Common myeloid progenitor, CD34-positive (primary cell): ENCODE measurements at regions not wholly inside any gene's neighbourhood (a gene's known extent, or its start where the extent isn't known, plus 50 kb on each side); places are given as distances from the start of the nearest gene placed in this dataset.

Experiments
- CTCF ChIA-PET: fragments of 350-600 bp; sonication (Branson Sonifier 250); formaldehyde crosslinking; loops from one replicate; lab custom pipeline; 2021; ENCODE audit warnings: antibody characterized with exemption; lab: Charles Lee
- POLR2A ChIA-PET: fragments of 350-600 bp; sonication (Branson Sonifier 250); formaldehyde crosslinking; loops from one replicate; lab custom pipeline; 2021; ENCODE audit warnings: antibody characterized with exemption; lab: Charles Lee
- DNase-seq, 3 donors: peaks; one replicate each; pipeline versions ENCODE4 v3.0.0 to v3.0.0-alpha.2; 2013
- H3K27ac ChIP-seq, 2 experiments: 1 replicate in 1 of 2; 2 replicates in 1 of 2; pipeline ENCODE4 v1.7.0; 2013; ENCODE audit warnings: inconsistent platforms in 2 of 2, low read length in 2 of 2, mild to moderate bottlenecking in 2 of 2, low read depth in 1 of 2, moderate library complexity in 1 of 2; ENCODE audit not compliant: severe bottlenecking in 2 of 2, insufficient read depth in 1 of 2, poor library complexity in 1 of 2
- H3K27me3 ChIP-seq, 5 experiments: replicated peaks in 2 of 5; 1 replicate in 3 of 5; 2 replicates in 2 of 5; pipeline versions ENCODE4 v1.6.1 to v1.7.0; 2013; ENCODE audit warnings: low read length in 4 of 5, mild to moderate bottlenecking in 2 of 5, moderate library complexity in 2 of 5, inconsistent platforms in 1 of 5; ENCODE audit not compliant: insufficient read depth in 5 of 5, control insufficient read depth in 4 of 5
- H3K36me3 ChIP-seq, 4 experiments: 1 replicate in 2 of 4; 2 replicates in 2 of 4; pipeline versions ENCODE4 v1.6.1 to v1.7.0; 2013; ENCODE audit warnings: low read length in 3 of 4, control low read depth in 1 of 4, mild to moderate bottlenecking in 1 of 4; ENCODE audit not compliant: control insufficient read depth in 4 of 4, insufficient read depth in 4 of 4
- H3K4me1 ChIP-seq, 4 experiments: 1 replicate in 3 of 4; 2 replicates in 1 of 4; pipeline versions ENCODE4 v1.6.1 to v1.7.1; 2013; ENCODE audit warnings: low read length in 3 of 4, mild to moderate bottlenecking in 3 of 4, control low read depth in 1 of 4, inconsistent platforms in 1 of 4, moderate library complexity in 1 of 4; ENCODE audit not compliant: control insufficient read depth in 4 of 4, insufficient read depth in 4 of 4; ENCODE audit errors: control extremely low read depth in 1 of 4
- H3K4me3 ChIP-seq, 7 experiments: 1 replicate in 4 of 7; 2 replicates in 3 of 7; pipeline versions ENCODE4 v1.5.1 to v1.7.0; 2013; ENCODE audit warnings: mild to moderate bottlenecking in 7 of 7, low read length in 6 of 7, moderate library complexity in 6 of 7, inconsistent platforms in 2 of 7, low read depth in 2 of 7, control low read depth in 1 of 7; ENCODE audit not compliant: insufficient read depth in 4 of 7, control insufficient read depth in 1 of 7; ENCODE audit errors: extremely low read depth in 1 of 7
- H3K9me3 ChIP-seq, 5 experiments: 1 replicate in 4 of 5; 2 replicates in 1 of 5; pipeline versions ENCODE4 v1.6.1 to v1.7.1; 2013; ENCODE audit warnings: low read length in 4 of 5, mild to moderate bottlenecking in 2 of 5, inconsistent platforms in 1 of 5, low read depth in 1 of 5, moderate library complexity in 1 of 5; ENCODE audit not compliant: control insufficient read depth in 4 of 5, insufficient read depth in 2 of 5; ENCODE audit errors: control extremely low read depth in 1 of 5
- WGBS: methylation state at CpG from one replicate; pipeline ENCODE4 v1.1.5; 2013; ENCODE audit not compliant: insufficient coverage; 5-methylcytosine and 5-hydroxymethylcytosine counted together

DNA sequence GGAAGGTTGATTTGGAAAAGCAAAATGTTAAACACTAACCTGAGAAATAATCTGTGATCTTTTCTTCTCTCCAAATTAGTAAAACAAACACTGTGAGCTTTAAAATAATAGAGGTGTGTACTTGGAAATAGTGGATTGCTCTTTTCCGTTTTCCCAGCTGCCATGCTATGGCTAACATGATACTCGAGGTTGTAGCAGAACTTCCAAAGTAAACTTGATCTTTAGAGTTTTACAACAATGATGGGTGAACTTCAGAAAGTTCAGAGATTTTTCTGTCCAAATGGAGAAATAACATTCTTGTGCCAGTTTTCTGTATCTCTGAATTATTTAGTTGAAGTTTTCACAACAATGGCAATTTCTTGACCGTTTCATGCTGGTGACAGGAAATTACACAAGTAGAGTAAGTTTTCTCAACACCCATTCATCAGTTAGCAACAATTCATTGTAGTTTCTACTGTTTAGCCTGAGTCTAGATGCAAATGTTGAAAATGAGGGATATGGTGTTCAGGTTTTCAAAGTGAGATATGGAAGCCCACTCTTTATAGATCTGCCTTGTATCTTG lies 135.3 kb upstream of the CTAGE1 start:
- no peaks in the 10 kb centered on the region for H3K36me3 ChIP-seq
- no peak for DNase-seq
- no peak overlapping the region for H3K4me3 ChIP-seq
- 93% methylated on average over 2 of the region's 3 CpGs for WGBS
- POLR2A ChIA-PET = no interaction called here
- no peaks in the 10 kb centered on the region for H3K9me3 ChIP-seq
- H3K27me3 ChIP-seq = peaks cover 11 to 42% (median 24%) of the 10 kb centered on the region in 5 experiments
- H3K4me1 ChIP-seq = no peaks in the 10 kb centered on the region
- no peak overlapping the region for H3K27ac ChIP-seq
- CTCF ChIA-PET = no interaction called here

GRCh38 chr18:22556222-22557167 lies 138.8 kb upstream of the CTAGE1 start:
- peaks cover 0 to 16% (median 9%) of the 10 kb centered on the region in 4 experiments for H3K4me1 ChIP-seq
- no peaks in the 10 kb centered on the region for H3K9me3 ChIP-seq
- POLR2A ChIA-PET = interaction anchor here (1.4 kb wide), 1 partner anchor 13 kb away, joined by 4 read pairs; no protein-coding TSS in a partner anchor
- H3K4me3 ChIP-seq = no peak overlapping the region
- H3K27ac ChIP-seq = no peak overlapping the region
- H3K27me3 ChIP-seq = peaks cover 16 to 77% (median 39%) of the 10 kb centered on the region in 5 experiments
- WGBS = 91% methylated on average over 8 of the region's 8 CpGs
- H3K36me3 ChIP-seq = no peaks in the 10 kb centered on the region
- no peak for DNase-seq
- CTCF ChIA-PET = interaction anchor here (0.9 kb wide), 1 partner anchor 12 kb away, joined by 3 read pairs; no protein-coding TSS in a partner anchor

DNA sequence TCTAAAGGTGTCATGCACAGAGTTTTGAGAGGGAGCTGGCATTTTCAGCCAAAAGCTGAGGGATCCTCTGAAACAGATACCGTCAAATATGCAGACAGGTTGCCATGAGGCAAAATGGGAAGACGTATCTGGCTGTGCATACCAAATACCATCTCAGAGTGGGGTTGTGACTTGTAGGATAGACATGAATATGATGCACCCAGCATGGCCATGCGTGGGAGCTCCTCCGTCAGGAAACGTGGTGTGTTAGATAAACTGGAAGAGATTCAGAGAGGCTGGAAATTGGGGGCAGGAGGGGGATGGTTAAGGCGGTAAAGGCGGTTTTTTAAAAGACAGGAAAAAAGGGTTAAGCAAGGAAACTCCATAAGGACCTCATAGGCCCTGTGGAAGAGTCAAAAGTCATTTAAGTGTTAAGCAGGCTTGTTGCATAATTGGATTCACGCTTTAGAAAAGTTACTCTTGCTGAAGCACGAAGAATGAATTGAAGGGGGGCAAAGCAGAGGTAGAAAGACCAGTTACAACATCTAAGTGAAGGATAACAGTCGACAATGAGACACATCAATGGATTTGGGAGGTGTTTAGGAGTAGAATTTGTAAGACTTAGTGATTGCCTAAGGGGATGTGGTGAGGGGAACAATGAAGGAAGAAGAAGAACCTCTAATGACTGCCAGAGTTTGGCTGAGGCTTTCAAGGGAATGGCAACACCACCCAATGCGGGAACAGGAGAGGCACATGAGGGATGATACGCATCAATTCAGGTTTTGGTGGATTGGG lies 139.6 kb upstream of the CTAGE1 start:
- Histone ChIP-seq H3K27ac (no peak overlapping the region), H3K9me3 (no peaks in the 10 kb centered on the region), H3K4me3 (no peak overlapping the region), H3K4me1 (peaks cover 0 to 16% (median 9%) of the 10 kb centered on the region in 4 experiments), H3K27me3 (peaks cover 20 to 83% (median 39%) of the 10 kb centered on the region in 5 experiments), H3K36me3 (no peaks in the 10 kb centered on the region)
- CTCF ChIA-PET = interaction anchor here (0.9 kb wide), 1 partner anchor 11 kb away, joined by 3 read pairs; no protein-coding TSS in a partner anchor
- WGBS = 89% methylated on average over 11 of the region's 12 CpGs
- POLR2A ChIA-PET = no interaction called here
- no peak for DNase-seq

GRCh38 chr18:22558945-22559385 lies 141.2 kb upstream of the CTAGE1 start:
- no peaks in the 10 kb centered on the region for H3K36me3 ChIP-seq
- peaks cover 18 to 89% (median 45%) of the 10 kb centered on the region in 5 experiments for H3K27me3 ChIP-seq
- 4% methylated on average over 26 of the region's 28 CpGs for WGBS
- peak overlapping the region in 2 of 7 experiments; percentile 2 to 33 for H3K4me3 ChIP-seq
- H3K9me3 ChIP-seq = no peaks in the 10 kb centered on the region
- H3K27ac ChIP-seq = no peak overlapping the region
- peaks cover 0 to 16% (median 9%) of the 10 kb centered on the region in 4 experiments for H3K4me1 ChIP-seq
- peak in 2 of 3 donors; percentile 15 to 24 for DNase-seq
- ChIA-PET CTCF (no interaction called here), POLR2A (no interaction called here)

DNA sequence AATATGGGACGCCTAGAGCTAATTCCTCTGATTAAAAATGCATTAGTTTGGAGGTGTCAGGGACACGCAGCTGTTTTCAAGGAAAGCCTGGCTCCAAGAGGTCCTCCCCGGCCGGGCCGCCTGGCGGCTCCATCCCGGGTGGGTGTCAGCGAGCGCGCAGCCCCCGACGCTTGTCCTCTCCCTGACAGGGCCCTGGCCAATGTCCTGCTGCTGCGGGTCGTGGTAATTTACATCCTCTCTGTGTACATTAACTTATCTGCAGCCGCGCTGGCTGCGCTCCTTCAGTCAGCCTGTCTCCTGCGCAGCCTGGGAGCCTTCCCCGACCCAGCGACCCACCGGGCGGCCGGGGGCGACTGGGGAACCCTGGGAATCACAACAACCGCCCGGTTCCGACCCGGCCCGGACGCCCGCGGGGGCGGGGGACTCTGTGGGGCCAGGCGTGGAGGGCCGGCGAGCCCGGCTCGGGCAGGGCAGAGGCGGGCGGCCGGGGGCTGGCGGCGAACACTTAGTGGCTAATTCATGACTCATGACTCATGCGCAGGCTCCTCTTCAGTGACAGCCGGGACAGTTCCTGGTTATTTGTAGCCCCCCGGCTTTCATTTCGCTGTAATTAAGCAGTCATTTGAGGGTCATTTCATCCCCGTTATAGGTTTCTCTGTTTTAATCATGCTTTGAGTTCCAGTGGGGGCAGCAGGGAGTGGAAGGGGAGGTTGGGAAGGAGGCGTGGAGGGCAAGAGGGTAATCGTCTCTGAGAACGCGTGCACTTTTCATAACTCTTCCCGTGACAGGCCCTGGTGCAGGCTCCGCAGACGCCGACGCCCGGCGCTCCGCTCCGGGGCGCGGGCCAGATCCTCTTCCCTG lies 141.9 kb upstream of the CTAGE1 start:
- Histone ChIP-seq H3K27me3 (peaks cover 18 to 90% (median 46%) of the 10 kb centered on the region in 5 experiments), H3K4me1 (peaks cover 0 to 16% (median 9%) of the 10 kb centered on the region in 4 experiments), H3K9me3 (no peaks in the 10 kb centered on the region), H3K27ac (no peak overlapping the region), H3K36me3 (no peaks in the 10 kb centered on the region), H3K4me3 (peak overlapping the region; percentile 5 to 68 (median 41))
- ChIA-PET POLR2A (no interaction called here), CTCF (no interaction called here)
- DNase-seq = peak; percentile 29 to 65 (median 50)
- under 1% methylated on average over 55 of the region's 63 CpGs for WGBS

DNA sequence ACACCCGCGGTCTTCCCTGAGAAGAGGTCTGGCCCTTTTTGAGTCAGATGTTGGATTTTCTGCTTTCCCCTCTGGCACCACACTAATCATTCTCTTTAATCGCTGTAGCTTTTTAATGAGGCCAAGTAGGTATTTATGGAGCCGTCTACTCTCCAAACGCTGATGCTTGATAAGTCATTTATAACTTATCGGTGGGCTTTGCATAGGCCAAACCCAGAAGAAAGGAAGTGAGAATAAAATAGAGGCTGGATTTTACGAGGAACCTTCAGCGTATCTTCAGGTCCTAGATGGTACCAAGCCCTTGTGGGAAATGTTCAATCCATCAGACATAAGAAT lies 142.5 kb upstream of the CTAGE1 start:
- Histone ChIP-seq H3K4me3 (peak overlapping the region in 5 of 7 experiments; percentile 5 to 68 (median 41)), H3K27ac (no peak overlapping the region), H3K27me3 (peaks cover 21 to 86% (median 45%) of the 10 kb centered on the region in 5 experiments), H3K36me3 (no peaks in the 10 kb centered on the region), H3K4me1 (peaks cover 0 to 16% (median 9%) of the 10 kb centered on the region in 4 experiments), H3K9me3 (no peaks in the 10 kb centered on the region)
- POLR2A ChIA-PET = no interaction called here
- DNase-seq = no peak
- 6% methylated on average over 8 of the region's 8 CpGs for WGBS
- CTCF ChIA-PET = no interaction called here
